HG02840 (cell line): ENCODE measurements at regions not wholly inside any gene's neighbourhood (a gene's known extent, or its start where the extent isn't known, plus 50 kb on each side); places are given as distances from the start of the nearest gene placed in this dataset.

ENCODE experiments used
- ATAC-seq: cut with Tn5 transposase; IDR thresholded peaks from one replicate; pipeline ENCODE4 v1.9.1; 2021; ENCODE audit warnings: mild to moderate bottlenecking, moderate library complexity, moderate number of reproducible peaks; ENCODE audit not compliant: unreplicated experiment, low FRiP score

DNA sequence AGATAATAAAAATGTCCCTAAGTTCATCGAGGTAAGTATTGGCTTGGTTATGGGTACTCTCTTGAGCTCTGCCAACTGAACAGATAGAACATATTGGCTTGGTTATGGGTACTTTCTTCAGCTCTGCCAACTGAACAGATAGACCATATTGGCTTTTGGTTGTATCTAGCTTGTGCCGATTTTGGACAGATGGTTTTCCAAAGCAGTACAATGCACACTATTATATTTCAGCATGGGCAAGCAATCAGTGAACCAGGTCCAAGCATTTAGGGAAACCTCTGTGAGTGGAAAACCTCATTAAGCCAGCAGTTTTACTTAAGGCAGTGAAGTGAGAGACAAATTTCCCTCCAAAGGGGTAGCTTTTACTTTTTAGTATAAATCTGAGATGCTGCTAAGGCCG is 1440.5 kb upstream of the SPRY2 start:
- ATAC-seq = no peak

DNA sequence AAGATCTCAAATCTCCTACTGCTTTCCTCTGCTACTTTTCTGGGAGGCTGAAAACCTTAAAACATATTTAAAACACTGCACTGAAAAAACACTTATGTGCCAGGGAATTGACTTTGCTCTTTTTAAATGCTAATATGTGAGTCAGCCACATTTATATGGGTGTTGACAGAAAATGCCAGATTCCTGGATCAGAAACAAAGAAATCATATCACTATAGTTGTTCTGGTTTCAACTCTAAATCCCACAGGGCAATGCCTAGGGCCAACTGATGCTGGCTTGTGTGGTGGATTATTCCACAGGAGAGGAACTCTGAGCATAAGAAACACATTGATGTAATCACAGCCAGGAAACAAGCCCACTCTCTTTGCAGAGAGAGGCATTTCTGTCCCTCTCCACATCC is 1439.0 kb upstream of the SPRY2 start:
- no peak for ATAC-seq

DNA sequence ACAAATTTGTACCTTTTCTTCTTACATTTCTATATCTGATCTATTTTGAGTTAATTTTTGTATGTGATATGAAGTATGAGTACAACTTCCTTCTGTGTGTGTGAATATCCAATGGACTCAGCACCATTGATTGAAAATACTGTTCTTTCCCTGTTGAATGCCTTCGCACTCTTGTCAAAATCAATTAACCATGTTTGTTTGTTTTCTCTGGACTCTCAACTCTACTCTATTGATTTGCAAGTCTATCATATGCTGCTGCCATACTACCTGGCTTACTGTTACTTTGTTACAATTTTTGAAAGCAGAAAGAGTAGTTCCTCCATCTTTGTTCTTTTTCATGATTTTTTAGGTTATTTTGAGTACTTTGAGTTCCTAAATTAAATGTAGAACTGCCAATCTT is 1437.4 kb upstream of the SPRY2 start:
- ATAC-seq = no peak

DNA sequence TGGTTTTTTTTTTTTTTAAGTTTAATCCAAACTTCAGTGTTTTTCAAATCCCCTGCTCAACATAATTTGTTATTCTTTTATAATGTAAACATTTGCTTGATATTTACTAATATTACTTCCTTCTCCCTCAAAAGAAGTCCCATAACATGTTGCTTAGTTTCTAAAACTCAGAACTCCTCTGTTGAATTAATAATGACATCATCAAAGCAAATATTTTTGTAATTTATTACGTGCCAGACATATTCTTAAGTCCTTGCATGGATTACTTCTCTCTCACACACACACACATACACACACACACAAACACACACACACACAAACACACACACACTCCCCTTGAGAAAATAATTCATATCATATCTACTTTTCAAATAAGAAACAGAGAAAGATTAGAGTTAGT is 1432.3 kb upstream of the SPRY2 start:
- no peak for ATAC-seq

DNA sequence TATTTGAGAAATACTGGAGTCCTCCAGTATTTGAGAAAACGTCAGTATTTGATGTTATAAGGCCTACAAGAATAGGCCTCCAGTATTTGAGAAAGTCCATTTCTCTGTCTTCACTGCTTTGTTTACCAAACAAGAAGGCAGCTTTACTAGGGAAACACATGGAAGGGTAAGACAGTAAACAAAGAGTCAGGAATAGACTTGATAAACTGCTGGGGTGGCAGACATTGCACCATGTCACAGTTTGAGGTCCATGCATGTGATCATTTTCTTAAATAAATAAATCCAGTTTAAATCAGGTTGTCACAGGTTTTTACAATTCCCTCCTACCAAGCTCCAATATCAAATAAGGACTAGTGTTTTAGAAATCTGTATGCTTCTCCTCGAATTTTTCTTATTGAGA is 1431.0 kb upstream of the SPRY2 start:
- ATAC-seq = no peak

DNA sequence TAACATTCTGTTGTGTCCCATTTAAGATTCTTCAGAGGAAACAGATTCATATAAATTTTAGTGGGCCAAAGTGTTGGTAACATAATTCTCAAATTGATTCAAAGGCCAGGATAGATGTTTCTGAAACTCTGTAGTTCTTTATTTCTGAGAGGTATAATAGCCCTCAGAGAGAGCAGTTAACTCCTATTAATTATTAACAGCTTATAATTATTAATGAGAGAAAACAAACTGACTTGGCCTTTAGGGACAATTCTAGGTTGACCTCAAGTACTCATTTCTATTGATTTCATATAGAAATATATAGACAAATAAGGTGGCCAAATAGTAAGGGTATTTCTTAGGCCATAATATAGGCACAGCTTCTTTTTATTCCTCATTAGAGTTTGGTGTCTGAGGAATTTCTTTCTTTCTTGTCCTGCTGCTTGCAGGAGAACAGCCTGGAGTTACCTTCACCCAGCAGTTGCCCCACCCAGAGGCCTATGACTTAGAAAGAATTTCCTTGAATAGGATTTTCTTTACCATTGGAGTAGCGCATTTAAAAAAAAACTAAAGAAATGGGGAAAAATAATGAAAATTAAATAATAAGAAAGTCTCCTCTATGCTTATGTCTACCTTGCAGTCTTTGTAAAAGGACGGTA is 1430.1 kb upstream of the SPRY2 start:
- no peak for ATAC-seq

DNA sequence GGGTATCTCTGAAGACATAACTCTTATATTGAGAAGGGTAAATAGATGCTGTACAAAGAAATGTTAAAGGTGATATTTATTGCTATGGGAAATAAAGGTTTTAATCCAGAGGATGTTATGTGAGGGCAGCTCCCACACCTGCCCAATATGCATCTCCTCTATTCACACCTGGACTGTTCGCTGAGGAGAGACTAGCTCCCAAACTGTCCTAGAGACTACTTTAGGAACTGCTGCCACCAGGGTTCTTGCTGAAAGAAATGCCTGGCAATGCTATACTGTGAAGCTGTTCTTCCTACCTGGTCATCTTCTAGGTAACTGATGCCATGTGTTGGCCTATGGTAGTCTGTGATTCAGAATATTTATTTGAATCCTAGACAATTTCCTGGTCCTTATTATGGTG is 1421.5 kb upstream of the SPRY2 start:
- ATAC-seq = no peak

DNA sequence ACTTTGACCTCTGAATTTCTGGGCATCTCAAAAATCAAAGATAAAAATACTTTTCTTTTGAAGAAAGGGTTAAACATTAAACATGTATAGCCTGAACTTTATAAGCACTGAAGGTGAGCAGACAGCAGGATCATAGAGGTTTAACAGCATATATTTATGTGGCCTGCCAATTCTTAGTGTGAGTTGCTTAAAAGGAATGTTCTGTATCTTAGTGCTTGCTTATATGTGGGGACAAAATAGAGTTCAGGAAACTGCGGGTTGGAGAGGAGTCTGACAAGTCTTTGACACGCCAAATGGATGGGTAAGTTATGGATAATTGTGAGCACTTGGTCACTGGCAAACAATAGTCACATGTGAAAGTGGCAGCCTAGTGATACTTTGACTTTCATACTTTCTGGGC is 1419.4 kb upstream of the SPRY2 start:
- ATAC-seq = no peak

DNA sequence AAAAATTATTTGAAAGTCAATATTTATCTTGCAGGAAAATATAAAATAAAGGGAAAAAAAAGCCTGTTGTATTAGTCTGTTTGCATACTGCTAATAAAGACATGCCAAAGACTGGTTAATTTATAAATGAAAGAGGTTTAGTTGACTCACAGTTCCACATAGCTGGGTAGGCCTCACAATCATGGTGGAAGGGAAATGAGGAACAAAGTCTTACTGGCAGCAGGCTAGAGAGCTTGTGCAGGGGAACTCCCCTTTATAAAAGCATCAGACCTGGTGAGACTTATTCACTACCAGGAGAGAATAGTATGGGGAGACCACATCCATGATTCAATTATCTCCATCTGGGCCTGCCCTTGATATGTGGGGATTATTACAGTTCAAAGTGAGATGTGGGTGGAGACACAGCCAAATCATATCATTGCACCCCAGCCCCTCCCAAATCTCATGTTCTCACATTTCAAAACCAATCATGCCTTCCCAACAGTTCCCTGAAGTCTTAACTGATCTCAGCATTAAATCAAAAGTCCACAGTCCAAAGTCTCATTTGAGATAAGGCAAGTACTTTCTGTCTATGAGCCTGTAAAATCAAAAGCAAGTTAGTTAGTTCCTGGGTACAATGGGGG is 1416.5 kb upstream of the SPRY2 start:
- no peak for ATAC-seq

DNA sequence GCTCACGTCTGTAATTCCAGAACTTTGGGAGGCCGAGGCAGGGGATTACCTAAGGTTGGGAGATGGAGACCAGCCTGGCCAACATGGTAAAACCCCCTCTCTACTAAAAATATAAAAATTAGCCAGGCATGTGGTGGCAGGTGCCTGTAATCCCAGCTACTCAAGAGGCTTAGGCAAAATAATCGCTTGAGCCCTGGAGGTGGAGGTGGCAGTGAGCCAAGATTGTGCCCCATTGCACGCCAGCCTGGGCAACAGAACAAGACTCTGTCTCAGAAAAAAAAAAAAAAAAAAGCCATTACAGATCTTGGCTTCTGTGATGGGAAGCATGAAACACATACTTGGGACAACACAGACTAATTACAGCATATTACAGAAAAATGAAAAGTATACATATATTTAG is 1404.5 kb upstream of the SPRY2 start:
- no peak for ATAC-seq

DNA sequence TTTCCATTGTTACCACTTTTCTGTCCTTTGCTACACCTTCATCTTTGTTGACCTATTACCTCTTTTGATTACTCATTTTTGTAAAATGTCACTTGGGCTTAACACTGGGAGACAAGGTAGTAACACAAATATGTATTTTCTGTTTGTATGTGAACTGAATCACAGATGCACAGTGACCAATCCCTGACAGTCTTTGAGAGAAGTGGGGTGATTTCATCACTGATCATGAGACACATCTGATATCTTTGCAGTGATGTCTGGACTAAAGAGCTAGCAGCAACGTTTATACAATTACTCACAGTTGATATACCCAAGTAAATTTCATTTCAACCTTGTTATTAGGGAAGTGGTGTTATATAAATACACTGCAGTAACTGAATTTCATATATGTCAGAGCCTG is 1397.4 kb upstream of the SPRY2 start:
- ATAC-seq = no peak

DNA sequence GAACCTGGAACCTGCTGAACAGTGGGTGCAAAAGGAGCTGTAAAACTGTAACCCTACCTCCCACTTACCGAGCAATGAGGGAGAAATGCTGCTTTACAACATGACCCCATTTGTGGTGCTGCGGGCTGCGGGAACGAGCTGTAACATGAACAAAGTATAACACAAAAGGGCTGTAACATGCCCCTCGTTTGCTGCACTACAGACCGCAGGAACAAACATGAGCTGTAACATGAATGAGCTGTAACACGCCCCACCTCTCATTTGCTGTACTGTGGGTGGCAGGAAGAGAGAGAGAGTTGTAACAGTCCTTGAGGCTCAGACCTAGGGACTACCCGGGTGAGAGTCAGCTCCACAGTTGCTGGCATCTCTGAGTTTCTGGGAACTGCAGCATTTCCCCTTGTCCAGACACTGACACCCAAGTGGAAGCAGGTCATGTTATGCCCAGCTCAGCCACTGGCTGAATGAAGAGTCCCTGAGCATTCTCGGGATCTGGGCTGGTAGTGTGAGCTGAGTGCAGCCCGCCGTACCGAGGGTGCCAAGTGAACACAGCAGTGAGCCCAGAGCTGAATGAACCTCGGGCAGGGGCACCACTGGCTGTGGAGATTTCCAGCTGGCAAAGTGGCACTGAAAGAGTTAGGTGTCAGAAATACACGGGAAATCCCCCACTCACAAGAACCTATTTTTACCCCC is 1385.3 kb upstream of the SPRY2 start:
- no peak for ATAC-seq

DNA sequence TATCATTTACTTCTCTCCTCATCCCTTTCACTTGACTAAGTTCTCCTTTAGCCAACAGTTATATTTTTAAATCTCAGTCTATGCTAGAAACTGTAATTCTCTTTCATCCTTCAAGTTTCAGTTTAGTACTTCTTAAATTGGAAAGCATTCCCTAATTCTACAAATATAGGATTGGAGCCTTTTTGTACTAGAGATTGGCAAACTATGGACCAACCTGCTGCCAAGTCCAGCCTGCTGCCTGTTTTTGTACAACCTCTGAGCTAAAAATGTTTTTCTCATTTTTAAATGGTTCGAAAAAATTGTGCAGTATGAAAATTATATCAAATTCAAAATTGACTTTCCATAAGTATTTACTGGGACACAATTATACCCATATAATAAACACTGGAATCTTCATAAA is 1381.5 kb upstream of the SPRY2 start:
- ATAC-seq = no peak

DNA sequence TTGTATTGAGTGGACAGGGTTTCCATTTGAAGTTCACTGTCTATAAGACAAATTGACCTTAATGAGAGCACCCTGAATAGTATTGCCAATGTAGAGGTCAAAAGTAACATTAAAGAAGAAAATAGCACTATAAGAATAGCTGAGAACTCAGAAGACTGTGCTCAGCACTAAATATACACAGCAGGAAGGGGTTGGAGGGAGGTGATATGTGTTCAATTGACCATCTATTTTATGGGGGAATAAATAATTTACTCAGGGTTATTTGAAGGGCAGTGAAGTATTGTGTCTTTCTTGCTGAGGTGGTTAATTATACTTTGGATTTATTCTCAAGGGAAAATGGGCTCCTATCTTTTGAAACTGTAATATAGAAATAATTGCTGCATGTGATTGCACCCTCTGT is 1380.5 kb upstream of the SPRY2 start:
- no peak for ATAC-seq

DNA sequence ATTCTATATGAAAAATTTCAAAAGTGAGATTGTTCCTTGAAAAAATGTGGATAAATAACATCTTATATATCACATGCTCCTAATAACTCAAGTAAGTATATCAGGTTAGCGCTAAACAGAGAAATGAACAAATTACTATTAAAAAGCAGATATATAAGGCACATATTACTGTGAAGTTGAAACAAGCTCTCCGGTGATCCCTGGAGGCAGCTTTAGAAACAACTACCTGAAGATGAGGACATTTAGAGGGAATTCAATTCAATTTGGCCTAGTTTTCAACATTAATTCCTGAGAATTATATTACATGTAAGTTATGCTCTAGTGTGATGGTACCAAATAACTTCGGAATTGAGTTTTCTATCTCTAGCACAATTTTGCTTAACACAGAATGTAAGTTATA is 1373.6 kb upstream of the SPRY2 start:
- no peak for ATAC-seq

DNA sequence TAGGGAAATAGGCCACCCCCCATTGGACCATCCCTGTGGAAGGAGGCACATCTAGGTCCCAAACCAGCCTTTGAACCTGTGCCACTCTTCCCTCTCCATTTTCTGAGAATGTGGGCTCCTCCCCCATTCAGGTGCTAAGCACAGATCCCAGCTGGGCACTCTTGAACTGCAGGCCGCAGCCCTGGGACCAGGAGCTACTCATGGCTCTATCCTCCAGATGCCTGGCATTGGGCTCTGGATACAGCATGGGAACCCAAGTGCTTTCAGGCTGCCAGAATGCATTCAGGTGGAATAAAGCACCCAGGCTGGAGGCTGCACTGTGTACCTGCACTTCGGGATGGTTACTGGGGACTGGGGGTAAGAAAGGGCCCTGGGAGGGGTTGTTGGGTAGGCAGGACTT is 1372.3 kb upstream of the SPRY2 start:
- no peak for ATAC-seq

DNA sequence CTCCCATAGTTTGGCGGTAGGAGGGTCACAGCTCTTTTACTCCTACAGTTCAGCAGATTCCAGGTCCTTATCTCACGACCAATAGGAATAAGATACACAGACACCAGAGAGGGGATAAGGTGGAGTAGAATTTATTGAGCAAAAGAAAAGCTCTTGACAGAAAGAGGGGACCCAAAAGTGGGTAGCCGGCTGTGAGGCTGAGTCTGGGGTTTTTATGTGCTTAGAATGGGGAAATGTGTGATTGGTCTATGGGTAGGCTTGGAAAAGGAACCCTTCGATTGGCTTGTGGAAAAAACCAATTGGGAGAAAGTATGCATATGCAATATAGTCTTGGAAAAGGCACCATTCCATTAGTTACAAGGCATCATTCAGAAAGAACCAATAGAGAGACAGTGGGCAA is 1356.9 kb upstream of the SPRY2 start:
- ATAC-seq = no peak

DNA sequence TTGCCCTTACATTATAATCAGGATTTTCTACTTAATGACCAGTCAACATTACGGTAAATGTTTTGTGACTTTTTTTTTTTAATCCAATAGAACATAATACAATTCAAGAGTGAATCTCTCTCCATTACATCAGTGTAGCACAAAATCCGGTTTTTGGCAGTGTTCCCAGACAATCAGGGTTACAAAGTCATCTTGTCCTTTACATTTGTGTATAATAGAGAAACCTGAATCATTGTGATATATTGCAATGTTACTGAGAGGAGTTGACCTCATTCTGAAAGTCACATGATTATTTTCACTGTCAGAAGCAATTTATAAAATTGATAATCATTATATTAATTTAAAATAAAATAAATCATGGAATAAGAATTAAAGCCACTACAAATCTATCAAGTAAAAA is 1346.0 kb upstream of the SPRY2 start:
- ATAC-seq = no peak

DNA sequence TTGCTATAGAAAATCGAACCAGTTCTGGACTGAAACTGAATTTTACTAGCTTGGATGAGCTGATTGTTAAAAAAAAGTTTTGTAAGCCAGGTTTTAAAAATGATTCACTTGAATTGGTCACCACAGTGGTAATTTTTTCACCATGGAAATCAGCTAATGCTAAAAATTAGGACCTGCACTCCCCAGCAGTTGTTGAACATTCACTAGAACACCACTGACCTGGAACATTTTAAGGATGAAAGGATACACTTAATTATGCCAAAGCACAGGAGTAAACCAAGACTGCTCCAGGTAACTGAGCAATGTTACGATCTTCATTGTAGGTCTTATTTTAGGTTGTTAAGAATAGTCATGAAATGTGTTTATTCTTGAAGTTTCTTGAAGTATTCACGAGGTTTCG is 1342.6 kb upstream of the SPRY2 start:
- no peak for ATAC-seq

DNA sequence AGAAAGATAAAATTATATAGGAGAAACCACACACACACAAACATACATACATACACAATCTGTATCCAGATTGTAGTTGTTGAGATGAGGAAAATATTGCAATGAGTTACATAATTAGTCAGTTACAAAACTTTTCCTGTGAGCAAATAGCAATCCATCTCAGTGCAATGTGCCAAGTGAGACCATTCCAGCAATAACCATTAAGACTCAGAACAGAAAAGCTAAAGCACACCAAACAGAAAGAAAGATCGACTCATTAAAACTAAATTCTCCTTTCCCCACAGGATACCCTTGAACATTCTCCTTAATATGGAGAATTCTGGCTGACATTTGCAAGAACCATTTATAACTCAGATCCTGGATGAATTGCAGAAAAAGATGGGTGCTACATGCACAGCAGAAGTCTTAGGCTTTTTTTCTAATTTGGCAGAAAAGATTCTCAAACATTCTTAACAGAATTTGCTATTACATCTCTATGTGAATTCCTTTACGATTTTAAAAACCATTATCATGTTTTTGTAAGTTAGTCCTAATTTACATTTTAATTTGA is 1341.2 kb upstream of the SPRY2 start:
- ATAC-seq = no peak

DNA sequence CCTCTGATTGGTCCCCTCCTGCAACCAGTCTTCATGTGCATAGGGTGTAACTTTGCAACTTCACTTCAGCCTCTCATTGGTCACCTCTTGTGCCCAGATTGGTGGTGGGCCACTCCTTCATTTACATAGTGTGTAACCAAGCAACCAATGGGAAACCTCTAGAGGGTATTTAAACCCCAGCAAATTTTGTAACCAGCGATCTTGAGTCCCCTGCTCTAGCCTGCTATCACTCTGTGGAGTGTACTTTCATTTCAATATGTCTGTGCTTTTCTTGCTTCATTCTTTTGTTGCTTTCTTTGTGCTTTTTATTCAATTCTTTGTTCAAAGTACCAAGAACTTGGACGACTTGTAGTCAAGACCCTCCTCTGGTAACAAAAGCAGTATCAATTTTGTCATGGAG is 1336.9 kb upstream of the SPRY2 start:
- no peak for ATAC-seq

DNA sequence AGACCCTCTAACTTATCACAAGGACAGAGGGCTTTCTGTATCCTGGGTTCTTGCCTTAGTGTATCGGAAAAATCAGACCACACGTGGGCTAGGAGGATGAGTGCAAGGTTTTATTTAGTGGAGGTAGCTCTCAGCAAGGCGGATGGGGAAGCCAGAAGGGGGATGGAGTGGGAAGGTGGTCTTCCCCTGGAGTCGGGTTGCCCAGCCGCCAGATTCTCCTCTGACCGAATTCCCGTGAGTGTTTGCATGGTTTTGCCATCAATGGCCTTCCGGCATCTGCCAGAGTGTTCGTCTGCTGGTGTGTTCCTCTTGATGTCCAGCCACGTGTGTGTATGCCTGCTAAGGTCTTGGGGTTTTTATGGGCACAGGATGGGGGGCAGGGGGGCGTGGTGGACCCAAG is 1335.1 kb upstream of the SPRY2 start:
- ATAC-seq = no peak
